ENCODE measurements at regions not wholly inside any gene's neighbourhood (a gene's known extent, or its start where the extent isn't known, plus 50 kb on each side); places are given as distances from the start of the nearest gene placed in this dataset.
"Not testable (repeated sequence)": the region's sequence is repeated elsewhere in the genome, so short reads cannot be mapped to it uniquely, and the experiment has no call there.

DNA sequence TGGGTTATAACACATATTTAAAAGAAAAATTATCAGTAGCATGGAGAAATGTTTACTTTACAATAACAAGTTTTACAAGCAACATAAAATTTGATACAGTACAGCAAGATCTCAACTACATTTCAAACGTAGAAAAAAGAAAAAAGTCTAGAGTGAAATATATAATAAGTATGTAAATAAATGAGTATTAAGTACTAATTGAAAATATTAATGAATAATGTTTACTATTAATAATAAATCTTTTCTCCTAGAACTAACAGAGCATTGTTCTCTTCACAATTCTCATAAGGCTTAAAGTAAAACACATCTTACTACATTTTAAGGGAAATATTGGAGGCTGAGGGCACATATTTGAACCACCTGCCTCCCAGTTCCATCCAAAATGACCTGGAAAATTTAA is 72.1 kb downstream of the TMEM212 start:
- no peak for DNase-seq

DNA sequence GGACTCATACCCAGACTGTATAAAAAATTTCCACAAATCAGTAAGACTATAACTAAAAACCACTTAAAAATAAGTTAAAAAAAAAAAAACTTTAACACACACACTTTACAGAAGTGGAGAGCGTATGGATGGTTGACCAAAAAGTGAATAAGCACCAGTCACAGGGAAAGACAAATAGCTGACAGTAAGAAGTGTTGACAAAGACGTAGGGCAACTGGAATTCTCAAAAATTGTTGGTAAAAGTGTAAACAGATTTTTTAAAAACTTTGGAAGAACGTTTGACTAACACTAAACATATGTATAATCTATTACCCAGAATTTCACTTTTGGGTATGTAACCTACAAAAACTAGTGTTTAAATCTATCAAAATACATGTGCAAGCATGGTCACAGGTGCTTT is 73.7 kb downstream of the TMEM212 start:
- no peak for DNase-seq

DNA sequence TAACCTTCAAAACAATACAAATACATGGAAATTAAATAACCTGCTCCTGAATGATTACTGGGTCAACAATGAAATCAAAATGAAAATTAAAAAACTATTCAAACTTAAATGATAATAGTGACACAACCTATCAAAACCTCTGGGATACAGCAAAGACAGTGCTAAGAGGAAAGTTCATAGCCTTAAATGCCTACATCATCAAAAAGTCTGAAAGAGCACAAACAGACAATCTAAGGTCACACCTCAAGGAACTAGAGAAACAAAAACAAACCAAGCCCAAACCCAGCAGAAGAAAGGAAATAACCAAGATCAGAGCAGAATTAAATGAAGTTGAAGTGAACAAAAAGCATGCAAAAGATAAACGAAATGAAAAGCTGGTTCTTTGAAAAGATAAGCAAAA is 79.5 kb downstream of the TMEM212 start:
- not testable (repeated sequence) for DNase-seq

DNA sequence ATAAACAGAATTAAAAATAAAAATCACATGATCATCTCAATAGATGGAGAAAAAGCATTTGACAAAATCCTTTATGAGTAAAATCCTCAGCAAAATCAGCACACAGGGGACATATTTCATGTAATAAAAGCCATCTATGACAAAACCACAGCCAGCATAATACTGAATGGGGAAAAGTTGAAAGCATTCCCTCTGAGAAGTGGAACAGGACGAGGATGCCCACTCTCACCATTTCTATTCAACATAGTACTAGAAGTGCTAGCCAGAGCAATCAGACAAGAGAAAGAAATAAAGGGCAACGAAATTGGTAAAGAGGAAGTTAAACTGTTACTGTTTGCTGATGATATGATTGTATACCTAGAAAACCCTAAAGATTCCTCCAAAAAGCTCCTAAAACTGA is 80.5 kb downstream of the TMEM212 start:
- not testable (repeated sequence) for DNase-seq

DNA sequence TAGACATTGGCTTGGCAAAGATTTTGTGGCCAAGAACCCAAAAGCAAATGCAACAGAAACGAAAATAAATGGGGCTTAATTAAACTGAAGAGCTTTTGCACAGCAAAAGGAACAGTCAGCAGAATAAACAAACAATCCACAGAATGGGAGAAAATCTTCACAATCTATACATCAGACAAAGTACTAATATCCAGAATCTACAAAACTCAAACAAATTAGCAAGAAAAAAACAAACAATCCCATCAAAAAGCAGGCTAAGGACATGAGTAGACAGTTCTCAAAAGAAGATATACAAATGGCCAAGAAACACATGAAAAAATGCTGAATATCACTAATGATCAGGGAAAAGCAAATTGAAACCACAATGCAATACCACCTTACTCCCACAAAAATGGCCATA is 81.7 kb downstream of the TMEM212 start:
- not testable (repeated sequence) for DNase-seq

DNA sequence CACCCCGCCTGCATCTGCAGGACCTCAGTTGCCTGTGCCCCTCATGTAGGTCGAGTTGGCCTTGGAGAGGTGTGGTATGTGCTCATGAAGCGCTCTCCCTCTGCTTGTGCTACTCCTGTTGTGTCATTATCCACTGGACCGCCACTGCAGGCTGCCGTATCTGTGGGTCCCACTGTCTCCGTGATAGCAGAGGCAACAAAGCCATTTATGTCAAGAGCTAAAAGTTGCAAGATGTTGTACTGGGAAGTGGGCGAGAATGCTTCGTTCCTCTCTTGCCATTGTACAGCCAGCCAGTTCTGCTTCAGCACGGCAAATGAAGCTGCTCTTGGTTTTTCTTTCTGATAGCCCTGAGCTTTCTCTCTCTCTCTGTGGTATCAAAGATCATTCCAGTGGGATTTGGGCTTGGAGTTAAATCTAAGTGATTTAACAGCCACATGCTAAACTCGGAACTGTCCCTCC is 89.0 kb downstream of the TMEM212 start:
- DNase-seq, result no peak

DNA sequence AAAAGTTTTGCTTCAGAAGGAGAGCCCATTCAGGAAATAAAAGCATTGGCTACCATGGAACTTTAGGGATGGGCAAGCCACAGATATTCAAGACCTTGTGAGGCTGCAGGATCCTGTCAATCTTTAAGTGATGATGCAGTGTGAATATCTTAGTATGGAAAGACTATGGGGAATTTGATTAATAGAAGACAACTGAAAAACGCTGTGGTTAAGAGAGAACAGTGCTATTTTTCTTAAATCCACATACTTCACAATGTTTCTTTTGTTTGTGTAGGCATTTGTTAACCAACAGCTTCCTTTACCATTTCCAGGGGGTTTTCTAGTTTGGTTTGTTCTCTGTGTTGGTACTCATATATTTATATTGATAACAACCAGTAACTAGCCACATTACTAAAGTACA is 90.3 kb downstream of the TMEM212 start:
- no peak for DNase-seq

DNA sequence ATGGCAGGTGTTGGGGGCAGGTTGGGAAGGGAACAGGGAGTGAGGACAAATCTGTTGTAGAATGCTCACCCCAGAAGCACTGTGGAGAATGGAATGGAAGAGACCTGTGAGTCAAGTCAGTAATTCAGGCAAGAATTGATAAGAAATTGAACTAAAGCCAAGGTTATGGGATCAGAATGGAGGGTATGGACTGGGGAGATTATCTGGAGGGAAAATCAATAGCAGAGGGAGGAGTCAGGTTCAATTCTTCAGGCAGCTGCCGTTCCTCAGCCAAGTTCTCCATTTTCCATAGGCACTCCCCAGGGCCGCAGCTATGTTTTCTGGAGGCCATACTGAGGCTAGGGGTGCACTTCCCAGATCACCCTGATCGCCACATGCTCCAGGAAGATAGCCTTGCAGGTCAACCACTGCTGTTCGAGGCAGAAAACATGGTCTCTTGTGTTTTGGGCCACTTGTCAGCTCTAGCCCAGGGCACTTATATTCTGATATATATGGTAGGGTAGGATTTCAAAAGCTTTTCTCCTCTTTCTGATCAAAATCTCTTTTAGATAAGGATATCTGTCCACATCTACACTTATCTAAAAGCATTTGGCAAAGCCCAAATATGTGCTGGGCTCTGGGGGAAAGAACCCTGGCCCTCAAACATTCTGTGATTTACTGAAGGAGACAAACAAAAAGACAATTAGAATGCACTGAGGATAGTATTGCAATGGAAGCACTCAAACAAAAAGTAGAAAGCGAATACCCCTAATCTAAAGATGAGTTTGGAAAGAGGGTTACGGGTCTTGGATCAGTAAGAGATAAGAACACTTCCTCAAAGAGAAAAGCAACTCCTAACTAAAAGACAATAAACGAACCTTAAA is 92.3 kb downstream of the TMEM212 start:
- no peak for DNase-seq

DNA sequence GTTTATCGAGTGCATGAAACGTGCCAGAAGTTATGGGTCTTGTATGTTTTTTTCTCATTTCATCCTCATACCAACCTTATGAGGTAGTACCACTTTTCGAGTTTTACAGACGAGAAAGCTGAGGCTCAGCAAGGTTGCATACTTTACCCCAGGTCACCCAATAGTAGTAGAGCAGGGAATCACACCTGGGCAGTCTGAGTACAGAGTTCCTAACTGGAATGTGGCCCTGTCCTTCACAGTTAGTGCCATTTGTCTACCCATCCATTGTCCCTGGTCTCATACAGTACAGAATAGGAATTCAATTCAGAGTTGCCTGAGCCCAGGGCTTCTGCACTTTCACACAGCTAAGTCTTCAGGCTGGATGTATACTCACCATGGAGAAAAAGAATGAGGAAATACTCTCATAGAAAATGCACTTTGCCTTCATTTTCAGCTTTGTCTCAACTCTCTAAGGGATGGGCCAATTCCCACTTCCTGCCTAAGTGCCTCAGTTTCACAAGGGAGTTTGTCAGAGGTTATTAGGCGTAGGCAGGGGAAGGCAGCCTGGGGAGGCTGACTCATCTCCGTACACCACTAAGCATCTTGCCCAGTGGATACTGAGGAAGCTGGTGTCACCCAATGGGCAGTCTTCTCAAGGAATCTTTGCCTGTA is 93.2 kb downstream of the TMEM212 start:
- DNase-seq, result no peak

DNA sequence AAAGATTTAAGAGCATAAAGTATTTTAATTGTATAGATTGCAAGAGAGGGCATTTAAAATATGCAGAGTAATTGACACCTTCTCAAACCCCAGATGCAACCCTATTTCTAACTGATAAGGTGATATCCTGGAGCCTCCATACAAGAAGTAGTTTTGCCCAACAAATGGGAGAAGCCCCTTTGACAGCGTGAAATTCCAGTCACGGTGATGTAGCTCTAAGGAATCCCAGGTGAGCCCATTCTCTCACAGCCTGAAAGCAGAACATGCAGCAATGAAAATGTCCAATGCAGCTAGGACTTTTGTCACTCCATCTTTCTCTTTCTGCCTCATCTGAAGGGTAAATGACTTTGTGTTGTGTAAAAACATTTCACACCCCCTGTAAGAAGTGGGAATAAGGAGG is 96.4 kb downstream of the TMEM212 start:
- DNase-seq, result no peak

DNA sequence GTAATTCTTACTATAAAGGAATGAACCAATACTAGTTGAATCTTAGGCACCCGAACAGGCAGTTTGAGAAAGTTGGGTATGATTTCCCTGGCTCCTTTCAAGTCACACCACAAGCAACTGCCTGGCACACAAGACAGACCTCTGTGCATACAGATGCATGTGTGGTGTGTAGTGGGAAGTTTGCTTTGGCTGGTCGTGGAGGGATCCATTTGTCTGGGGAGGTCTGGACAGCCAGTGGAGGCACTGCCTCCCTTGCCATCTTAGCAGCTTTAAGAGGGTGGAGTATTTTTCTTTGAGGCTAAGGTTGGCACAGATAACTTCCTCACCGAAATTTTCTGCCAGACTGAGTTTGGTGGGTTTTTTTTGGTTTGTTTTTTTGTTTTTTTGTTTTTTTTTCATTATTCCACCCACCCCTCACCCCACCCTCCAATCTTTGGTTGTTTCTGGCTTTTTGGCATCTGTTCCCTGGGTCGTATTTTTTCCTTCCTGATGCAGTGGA is 97.1 kb downstream of the TMEM212 start:
- no peak for DNase-seq

DNA sequence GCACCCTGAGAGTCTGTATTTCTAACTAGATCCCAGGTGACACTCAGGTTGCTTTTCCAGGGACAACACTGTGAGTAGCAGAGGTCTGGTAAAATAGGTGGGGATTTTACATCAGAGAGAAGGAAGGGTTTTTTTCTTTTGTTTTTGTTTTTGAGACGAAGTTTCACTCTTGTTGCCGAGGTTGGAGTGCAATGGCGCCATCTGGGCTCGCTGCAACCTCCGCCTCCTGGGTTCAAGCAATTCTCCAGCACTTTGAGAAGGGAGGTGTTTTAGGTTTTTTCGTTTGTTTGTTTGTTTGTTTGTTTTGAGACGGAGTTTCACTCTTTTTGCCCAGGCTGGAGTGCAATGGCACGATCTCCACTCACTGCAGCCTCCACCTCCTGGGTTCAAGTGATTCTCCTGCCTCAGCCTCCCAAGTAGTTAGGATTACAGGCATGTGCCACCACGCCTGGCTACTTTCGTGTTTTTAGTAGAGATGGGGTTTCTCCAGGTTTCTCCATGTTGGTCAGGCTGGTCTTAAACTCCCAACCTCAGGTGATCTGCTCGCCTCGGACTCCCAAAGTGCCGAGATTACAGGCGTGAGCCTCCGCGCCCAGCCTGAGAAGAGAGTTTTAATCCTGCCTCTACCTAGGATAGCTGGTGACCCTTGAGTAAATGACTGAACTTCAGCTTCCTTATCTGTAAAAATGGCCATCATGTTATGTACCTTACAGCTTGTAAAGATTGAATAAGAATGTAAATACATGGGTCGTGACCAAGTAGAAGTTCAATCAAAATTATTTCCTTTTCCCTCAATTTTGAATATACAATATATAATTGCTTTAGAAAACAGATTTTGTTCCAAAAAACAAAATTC is 95.9 kb upstream of the FNDC3B start:
- no peak for DNase-seq

DNA sequence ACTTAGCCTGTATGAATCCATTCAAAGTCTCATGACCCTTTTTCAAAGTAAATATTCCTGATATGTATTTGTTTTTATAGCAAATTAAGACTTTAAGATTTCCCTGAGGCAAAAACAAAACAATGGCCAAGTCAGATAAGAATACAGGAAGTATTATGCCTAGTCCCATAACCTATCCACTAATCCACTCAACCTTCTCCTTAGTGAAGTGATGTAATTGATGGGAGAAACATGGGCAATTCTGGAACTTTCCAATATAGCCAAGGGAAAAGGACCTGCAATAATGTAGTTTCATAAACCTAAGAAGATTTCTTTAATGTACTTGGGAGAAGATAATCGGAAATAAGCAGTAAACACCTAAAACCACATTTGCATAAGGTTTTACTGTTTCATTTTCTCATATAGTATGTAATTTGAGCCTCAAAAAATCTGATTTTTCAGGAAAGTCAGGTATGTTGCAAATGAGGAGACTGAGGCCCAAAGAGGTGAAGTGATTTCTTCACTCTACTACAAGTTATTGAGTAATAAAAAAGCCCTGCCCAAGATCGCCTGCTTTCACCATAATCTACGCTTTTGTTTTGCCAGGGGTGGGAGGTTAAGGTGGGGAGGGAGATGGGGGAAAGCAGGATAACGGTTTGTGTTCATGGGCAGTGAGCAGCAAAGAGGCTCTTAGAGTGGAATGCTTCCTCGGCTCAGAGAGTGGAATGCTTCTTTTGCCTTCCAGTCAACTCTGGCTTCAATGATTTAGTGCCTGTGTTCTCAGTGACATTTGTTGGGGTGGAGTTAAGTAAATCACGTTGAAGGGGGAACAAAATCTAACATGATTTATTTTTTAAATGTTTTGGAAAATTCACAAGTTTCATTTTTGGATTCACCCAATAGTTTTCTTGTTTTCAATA is 95.0 kb upstream of the FNDC3B start:
- no peak for DNase-seq

DNA sequence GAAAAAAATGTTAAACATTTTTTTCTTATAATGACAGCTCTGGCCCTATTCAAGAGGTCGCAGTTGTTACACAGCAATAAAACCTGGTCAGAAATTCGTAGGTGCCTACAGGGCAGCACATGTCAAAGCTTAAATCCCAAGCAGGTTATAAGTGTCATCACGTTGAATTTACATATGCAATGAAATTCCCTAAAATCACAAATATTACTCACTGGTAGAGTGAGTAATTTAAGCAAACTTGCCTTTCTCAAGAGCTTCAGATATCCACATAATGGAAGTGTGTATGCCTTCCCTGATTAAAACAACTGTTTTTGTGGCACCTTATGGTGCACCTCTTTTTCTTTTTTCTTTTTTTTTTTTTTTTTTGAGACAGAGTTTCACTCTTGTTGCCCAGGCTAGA is 90.7 kb upstream of the FNDC3B start:
- no peak for DNase-seq

DNA sequence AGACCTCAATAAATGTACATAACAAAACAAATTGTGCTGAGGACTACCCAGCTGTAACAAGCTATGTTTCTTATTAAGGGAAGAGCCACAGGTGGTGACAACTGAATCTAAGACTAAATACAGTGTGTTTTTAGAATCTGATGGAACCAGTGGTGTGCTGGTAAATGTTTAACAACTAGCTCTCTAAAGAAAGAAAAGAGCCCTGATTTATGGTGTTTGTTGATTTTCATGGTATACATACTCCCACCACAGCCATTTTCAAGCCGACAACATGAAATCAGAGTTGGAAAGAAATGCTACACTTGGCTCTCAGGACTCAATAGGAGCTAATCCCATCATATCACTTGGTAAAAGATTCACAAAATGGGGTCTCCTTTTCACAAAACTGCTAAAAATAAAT is 89.8 kb upstream of the FNDC3B start:
- DNase-seq, result no peak

DNA sequence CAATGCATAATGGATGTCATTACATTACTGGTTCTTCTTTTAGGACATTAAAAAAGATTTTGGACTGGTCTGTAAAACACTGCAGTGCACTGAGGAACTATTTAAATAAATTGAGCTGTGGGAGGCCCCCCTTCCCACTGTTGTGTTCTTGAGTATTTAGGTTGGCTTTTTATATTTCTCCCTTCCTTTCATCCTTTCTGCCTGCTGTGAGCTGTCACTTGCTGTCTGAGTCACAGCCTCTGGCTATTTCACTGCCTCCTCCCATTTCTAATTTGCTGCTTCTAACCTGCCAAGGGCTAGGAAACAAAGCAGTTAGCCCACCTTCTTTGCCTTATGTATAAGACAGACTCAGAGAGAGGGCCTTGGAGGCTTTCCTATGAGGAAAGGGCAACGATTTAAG is 89.0 kb upstream of the FNDC3B start:
- no peak for DNase-seq

DNA sequence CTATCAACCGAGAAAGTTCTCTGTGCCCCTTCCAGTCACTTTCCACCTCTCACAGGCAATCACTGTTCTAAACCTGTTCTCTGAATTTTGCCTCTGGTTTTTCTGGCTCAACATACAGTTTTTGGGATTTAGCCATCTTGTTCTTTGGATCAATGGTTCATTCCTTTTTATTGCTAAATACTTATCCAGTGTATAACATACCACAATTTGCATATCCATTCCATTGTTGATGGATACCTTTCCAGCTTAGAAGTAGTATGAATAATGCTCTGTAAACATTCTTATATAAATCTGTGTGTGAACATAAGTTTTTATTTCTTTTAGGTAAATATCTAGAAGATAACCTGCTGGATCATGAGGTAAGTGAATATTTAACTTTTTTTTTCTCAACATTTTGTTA is 87.8 kb upstream of the FNDC3B start:
- no peak for DNase-seq

DNA sequence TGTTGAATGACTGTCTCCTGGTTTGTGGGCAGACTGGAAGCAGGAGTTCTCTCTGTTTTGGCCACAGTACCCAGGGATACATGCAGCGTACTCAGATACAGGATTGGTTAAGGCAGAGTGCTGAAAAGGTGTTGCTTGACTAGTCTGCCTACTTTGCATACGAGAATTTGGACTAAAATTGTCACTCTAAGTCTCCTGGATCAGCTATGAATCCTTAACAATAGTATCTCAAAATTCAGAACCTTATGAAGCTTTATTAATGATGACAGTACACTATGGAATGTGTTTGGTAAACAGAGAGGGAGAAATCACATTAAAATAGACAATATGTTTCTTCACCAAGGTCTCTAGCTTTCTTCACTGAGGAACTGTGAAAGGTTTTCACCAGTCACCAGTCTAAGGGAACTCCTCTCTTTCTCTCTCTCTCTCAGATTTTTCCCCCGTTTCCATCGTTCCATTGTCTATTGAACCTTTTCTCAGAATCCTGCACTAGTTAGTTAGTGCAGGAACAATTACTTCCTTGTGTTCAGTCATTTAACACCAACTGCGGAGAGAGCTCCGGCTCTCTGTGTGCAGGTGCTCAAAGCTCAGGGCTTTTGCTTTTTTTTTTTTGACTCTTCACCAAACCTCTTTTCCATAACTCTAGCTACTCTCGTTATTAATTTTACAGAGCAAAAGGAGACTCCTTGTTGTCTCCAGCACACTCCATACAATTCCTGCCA is 85.9 kb upstream of the FNDC3B start:
- DNase-seq, result no peak

DNA sequence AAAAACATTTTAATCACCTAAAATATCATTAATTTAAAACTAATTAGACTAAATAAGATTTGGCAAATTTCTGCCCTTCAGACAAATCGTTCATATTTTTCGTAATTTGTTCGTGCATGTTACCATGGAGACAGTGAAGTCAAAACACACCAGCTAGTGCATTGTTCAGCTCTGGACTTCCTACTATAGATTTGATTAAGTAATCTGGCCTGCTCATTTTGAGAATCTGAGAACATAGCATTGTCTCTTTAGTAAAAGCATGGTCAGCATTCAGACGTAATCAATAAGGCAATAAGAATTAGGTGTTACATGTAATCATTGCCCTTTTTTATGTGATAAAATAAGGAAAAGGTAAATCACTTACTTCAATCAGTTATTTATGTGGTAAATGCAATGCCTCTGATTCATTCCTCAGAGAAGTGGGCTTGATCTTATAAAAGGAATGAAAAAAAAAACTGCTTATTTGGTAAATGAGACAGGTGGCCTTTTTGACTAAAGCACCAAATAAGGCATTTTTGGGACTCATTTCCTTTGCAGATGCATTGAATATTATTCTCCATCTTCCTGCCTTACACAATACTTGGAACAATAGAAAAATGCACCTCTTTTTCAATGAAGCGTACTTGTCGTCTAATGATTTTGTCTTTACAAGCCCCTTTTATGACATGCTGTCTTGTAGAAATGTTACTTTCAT is 84.5 kb upstream of the FNDC3B start:
- DNase-seq, result no peak

DNA sequence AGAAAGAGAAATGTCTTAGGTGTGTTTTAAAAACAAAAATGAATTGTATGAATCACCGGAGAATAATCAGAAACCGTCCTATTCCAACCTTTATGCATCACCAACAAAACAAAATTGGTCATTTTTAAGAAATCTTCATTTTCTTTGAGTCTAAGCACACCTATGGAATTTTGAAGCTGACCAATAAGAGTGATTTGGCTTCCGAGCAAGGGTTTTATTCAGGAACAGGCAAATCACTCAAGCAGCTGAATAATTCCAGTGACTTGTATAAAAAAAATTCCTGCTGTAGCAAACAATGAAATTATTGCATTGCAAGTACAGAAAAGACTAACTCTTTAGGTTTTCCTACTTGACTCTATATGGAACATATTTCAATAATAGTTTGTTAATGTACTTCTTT is 83.8 kb upstream of the FNDC3B start:
- DNase-seq, result no peak

DNA sequence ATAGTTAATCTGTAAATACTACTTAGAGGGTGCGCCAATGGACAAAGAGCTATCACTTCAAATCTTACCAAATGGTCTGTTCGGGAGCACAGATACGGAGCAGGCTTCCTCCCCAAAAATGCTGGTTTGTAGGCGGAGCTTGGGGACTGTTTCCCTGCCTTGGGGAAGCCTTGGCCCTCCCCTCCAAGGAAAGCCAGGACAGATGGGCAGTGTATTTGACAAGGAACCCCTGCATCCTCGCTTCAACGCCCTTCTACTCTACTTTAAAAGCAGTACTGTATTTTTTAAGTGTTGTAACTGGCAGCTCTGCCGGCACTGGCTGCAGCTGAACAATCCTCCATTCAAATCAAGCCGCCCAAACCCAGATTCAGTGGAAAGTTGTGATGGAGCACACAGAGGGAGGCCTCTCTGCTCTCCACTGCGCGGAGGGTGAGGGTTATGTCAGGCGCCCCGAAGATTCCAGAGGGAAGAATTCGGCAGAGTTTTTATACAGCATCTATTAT is 83.1 kb upstream of the FNDC3B start:
- DNase-seq, result no peak

Data from activated CD4-positive, alpha-beta T cell treated with anti-CD3 and anti-CD28 coated beads for 48 hours (primary cell).